ENCODE measurements at regions not wholly inside any gene's neighbourhood (a gene's known extent, or its start where the extent isn't known, plus 50 kb on each side); places are given as distances from the start of the nearest gene placed in this dataset.

DNA sequence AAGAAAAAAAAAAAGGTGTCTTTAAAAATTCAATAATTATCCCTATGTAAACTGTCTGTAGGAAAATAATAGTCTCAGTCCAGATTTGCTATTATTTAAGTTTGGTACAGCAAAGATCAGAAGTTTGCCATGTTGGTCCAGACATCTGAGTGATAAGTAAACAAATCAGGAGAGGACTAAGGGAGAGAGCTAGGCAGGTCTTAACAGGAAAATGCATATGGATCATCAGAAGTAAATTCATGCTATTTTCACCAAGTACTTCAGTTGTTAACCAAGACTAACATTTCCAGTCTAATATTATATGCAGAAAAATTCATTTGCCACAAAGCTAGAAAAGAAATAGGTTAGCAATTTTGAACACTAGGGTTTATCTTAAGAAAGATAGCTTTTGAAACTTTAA is 95.0 kb upstream of the STK17B start:
- H3K4me1 Mint-ChIP-seq, result no peaks in the 10 kb centered on the region
- H3K4me3 Mint-ChIP-seq, result no peak overlapping the region
- H3K36me3 Mint-ChIP-seq (ENCODE audit: low read depth), result peaks cover 9% of the 10 kb centered on the region
- no peaks in the 10 kb centered on the region for H3K9me3 Mint-ChIP-seq
- H3K27me3 Mint-ChIP-seq (ENCODE audit: low read depth, poor library complexity), result no peaks in the 10 kb centered on the region
- H3K27ac Mint-ChIP-seq, result no peak overlapping the region
- DNase-seq, result no peak
- TF ChIP-seq, protein P1, sequence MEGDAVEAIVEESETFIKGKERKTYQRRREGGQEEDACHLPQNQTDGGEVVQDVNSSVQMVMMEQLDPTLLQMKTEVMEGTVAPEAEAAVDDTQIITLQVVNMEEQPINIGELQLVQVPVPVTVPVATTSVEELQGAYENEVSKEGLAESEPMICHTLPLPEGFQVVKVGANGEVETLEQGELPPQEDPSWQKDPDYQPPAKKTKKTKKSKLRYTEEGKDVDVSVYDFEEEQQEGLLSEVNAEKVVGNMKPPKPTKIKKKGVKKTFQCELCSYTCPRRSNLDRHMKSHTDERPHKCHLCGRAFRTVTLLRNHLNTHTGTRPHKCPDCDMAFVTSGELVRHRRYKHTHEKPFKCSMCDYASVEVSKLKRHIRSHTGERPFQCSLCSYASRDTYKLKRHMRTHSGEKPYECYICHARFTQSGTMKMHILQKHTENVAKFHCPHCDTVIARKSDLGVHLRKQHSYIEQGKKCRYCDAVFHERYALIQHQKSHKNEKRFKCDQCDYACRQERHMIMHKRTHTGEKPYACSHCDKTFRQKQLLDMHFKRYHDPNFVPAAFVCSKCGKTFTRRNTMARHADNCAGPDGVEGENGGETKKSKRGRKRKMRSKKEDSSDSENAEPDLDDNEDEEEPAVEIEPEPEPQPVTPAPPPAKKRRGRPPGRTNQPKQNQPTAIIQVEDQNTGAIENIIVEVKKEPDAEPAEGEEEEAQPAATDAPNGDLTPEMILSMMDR (IDR thresholded peaks at IDR 0.05), result no peak

DNA sequence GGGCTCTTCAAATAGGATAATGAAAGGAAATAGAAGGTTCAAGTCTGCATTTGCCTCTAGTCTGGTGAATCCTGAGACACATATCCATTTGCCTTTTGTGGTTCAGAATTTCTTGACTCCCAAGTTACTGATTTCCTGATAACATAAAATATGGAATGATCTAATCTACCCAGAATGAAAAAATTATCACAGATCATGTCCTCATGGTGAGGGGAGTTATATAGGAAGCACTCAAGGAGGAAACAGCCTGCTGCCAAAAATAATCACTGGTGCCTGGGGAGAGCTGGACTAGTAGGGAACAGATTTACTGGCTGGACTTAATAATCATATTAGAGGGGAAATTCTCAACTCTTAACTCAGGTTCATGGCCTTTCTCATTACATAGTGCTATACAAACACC is 95.5 kb upstream of the STK17B start:
- TF ChIP-seq, protein P1 (IDR thresholded peaks at IDR 0.05), result no peak
- H3K27me3 Mint-ChIP-seq (ENCODE audit: low read depth, poor library complexity), result no peaks in the 10 kb centered on the region
- peaks cover 9% of the 10 kb centered on the region for H3K36me3 Mint-ChIP-seq (ENCODE audit: low read depth)
- H3K4me1 Mint-ChIP-seq, result no peaks in the 10 kb centered on the region
- H3K27ac Mint-ChIP-seq, result no peak overlapping the region
- no peak overlapping the region for H3K4me3 Mint-ChIP-seq
- no peak for DNase-seq
- H3K9me3 Mint-ChIP-seq, result no peaks in the 10 kb centered on the region

DNA sequence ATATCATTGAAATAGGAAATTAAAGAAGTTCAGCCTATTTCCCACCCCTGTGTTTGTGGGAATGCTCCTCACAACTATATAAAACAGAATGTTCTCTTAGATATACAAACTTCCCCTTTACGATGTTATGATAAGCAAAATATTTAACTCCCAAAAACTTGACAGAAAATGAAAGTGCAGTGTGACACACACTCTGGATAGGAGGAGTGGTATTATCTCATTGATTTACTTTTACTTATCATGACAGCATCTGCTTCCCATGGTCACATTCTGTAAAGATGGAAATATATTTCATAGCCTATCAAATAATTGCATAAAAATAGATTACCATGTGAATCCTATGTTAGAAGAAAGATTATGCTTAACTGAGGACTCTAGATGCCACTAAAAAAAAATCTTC is 96.6 kb upstream of the STK17B start:
- Mint-ChIP-seq H3K27ac (no peak overlapping the region), H3K9me3 (no peaks in the 10 kb centered on the region), H3K4me1 (no peaks in the 10 kb centered on the region), H3K27me3 (ENCODE audit: low read depth, poor library complexity) (no peaks in the 10 kb centered on the region), H3K36me3 (ENCODE audit: low read depth) (peaks cover 9% of the 10 kb centered on the region), H3K4me3 (no peak overlapping the region)
- DNase-seq, result no peak
- TF ChIP-seq, protein P1 (IDR thresholded peaks at IDR 0.05), result no peak

DNA sequence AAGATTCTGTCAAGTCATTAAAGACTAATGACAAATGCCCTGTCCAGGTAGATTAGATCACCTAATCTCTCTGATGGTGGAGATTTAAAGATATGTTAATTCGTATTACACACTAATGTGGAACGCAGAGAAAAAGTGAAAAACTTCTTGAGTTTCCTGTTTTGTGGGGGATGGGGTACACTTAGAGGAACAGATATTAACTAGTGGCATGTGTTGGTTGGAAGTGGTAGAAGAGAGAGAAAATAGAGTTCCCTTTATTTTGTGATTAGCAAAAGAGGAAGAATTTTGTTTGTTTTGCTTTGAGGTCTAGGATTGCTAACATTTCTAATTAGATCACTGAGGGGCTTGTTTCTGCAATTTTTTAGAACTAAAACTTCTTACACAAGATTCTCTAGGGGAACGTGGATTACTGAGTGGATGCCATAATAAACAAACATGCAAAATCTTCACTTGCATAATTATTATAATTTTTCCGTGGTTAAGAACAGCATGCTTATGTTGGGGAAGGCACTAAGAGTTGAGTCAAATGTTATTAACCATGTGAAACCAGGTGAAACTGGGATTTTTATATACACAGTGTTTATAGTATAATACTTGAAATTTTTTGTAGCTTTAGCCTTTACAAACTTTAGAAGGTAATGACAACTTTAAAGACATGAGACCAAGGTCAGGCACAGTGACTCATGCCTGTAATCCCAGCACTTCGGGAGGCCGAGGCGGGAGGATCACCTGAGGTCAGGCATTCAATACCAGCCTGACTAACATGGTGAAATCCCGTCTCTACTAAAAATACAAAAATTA is 97.4 kb upstream of the STK17B start:
- TF ChIP-seq, protein P1 (IDR thresholded peaks at IDR 0.05), result no peak
- no peak for DNase-seq
- Mint-ChIP-seq H3K27me3 (ENCODE audit: low read depth, poor library complexity) (no peaks in the 10 kb centered on the region), H3K4me3 (no peak overlapping the region), H3K36me3 (ENCODE audit: low read depth) (peaks cover 9% of the 10 kb centered on the region), H3K9me3 (no peaks in the 10 kb centered on the region), H3K27ac (no peak overlapping the region), H3K4me1 (no peaks in the 10 kb centered on the region)

DNA sequence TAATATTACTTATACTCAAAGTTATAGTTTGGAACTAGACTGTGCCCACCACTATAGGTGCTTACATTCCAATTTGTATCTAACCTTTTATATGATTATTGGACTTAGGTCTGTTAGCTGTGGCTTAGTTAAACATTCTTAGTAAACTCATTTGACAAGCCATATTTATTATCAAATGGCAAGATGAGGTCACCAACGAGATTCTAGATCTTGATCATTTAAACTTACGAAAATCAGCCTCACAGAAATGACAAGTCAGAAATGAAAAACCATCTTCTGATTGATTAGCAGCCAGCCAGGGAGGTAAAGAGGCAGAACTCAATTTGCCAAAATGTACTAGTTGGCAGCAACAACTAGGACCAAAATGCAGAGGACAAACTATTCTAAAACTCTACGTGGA is 100.4 kb upstream of the STK17B start:
- Mint-ChIP-seq H3K4me3 (no peak overlapping the region), H3K27me3 (ENCODE audit: low read depth, poor library complexity) (no peaks in the 10 kb centered on the region), H3K9me3 (no peaks in the 10 kb centered on the region), H3K4me1 (peaks cover 21% of the 10 kb centered on the region), H3K36me3 (ENCODE audit: low read depth) (peaks cover 10% of the 10 kb centered on the region), H3K27ac (no peak overlapping the region)
- no peak for DNase-seq
- TF ChIP-seq, protein P1 (IDR thresholded peaks at IDR 0.05), result no peak

DNA sequence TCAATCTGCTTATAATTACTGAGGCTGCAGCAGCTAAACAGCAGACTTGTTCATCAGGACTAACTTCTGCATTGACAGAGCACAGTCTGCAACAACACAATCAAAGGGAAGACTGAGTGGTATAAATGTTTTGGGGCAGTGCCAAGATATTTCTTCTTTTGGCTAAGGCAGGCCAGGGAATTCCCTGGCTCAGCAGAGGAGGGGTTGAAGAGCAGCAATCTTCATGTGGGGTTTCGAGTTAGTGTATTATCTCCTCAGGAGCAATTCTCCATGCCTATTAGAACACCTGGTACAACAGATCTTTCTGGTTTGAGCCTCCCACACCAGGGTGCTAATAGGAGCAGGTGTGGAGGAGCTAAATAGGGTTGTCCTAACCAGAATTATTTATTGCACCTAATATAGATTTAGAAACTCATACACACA is 103.0 kb upstream of the STK17B start:
- H3K27me3 Mint-ChIP-seq (ENCODE audit: low read depth, poor library complexity), result no peaks in the 10 kb centered on the region
- H3K27ac Mint-ChIP-seq, result no peak overlapping the region
- no peaks in the 10 kb centered on the region for H3K9me3 Mint-ChIP-seq
- no peak for DNase-seq
- H3K4me3 Mint-ChIP-seq, result no peak overlapping the region
- TF ChIP-seq, protein P1 (IDR thresholded peaks at IDR 0.05), result no peak
- H3K36me3 Mint-ChIP-seq (ENCODE audit: low read depth), result peaks cover 31% of the 10 kb centered on the region
- peaks cover 21% of the 10 kb centered on the region for H3K4me1 Mint-ChIP-seq
